Keratinocyte (primary cell): ENCODE measurements at regions not wholly inside any gene's neighbourhood (a gene's known extent, or its start where the extent isn't known, plus 50 kb on each side); places are given as distances from the start of the nearest gene placed in this dataset.

Experiments
- EZH2 ChIP-seq: IDR thresholded peaks from one replicate; pipeline ENCODE4 v1.6.1; 2012; ENCODE audit warnings: inconsistent platforms, mild to moderate bottlenecking, low read length, moderate library complexity
- TF ChIP-seq, protein P1 (sequence below), 3 experiments: IDR thresholded peaks in 1 of 3; conservative IDR thresholded peaks in 1 of 3; optimal IDR thresholded peaks in 1 of 3; 2 replicates in 2 of 3; 3 replicates in 1 of 3; pipeline versions ENCODE3 to v1.5.1; 2011; ENCODE audit warnings: low read length in 3 of 3, mild to moderate bottlenecking in 3 of 3, moderate library complexity in 2 of 3, control low read depth in 1 of 3, inconsistent platforms in 1 of 3; ENCODE audit not compliant: insufficient read depth in 2 of 3; ENCODE audit errors: extremely low read depth in 1 of 3

- no peak for TF ChIP-seq EZH2
- TF ChIP-seq, protein P1, sequence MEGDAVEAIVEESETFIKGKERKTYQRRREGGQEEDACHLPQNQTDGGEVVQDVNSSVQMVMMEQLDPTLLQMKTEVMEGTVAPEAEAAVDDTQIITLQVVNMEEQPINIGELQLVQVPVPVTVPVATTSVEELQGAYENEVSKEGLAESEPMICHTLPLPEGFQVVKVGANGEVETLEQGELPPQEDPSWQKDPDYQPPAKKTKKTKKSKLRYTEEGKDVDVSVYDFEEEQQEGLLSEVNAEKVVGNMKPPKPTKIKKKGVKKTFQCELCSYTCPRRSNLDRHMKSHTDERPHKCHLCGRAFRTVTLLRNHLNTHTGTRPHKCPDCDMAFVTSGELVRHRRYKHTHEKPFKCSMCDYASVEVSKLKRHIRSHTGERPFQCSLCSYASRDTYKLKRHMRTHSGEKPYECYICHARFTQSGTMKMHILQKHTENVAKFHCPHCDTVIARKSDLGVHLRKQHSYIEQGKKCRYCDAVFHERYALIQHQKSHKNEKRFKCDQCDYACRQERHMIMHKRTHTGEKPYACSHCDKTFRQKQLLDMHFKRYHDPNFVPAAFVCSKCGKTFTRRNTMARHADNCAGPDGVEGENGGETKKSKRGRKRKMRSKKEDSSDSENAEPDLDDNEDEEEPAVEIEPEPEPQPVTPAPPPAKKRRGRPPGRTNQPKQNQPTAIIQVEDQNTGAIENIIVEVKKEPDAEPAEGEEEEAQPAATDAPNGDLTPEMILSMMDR (optimal IDR thresholded peaks at IDR 0.05 in 1 of 3, IDR thresholded peaks at IDR 0.05 in 1 of 3, conservative IDR thresholded peaks at IDR 0.05 in 1 of 3; ENCODE audit: extremely low read depth in 1 of 3, insufficient read depth in 2 of 3, low read length in 3 of 3) = no peak
These were observed 144.9 kb upstream of the ADARB2 start for GRCh38 chr10:1882180-1882579.
